HepG2 (cell line): ENCODE measurements at regions not wholly inside any gene's neighbourhood (a gene's known extent, or its start where the extent isn't known, plus 50 kb on each side); places are given as distances from the start of the nearest gene placed in this dataset.

Source experiments
- ATAC-seq: fragments of 200-7000 bp; cut with Tn5 transposase; 3 replicates; pipeline ENCODE4 v1.9.1; 2020; ENCODE audit warnings: mild to moderate bottlenecking, moderate library complexity
- BruUV-seq: library from RNA; stranded (reverse); fragments of 400-500 nt; replicated peaks from 2 replicates; lab custom pipeline; 2021; lab: Mats Ljungman, UMichigan
- CTCF ChIA-PET: fragments of 300-600 bp; formaldehyde crosslinking; extraction: SDS; loops from one replicate; lab custom pipeline; 2021; ENCODE audit warnings: low total read pairs, inconsistent platforms, low intra/inter-chr PET ratio; lab: Yijun Ruan, JAX
- POLR2A ChIA-PET: fragments of 350-600 bp; sonication (Branson Sonifier 250); formaldehyde crosslinking; loops from one replicate; lab custom pipeline; 2020; ENCODE audit warnings: antibody characterized with exemption, inconsistent platforms; lab: Yijun Ruan, JAX
- DNase-seq: peaks from one replicate; pipeline ENCODE4 v3.0.0-alpha.2; 2015; ENCODE audit warnings: low spot score
- FAIRE-seq: peaks from 3 replicates; lab custom pipeline; 2011; peaks lifted over from hg19 to GRCh38; lab: Jason Lieb, UNC
- H2AFZ ChIP-seq: one replicate; pipeline ENCODE4 v1.6.1; 2011; ENCODE audit warnings: low read length, inconsistent platforms
- H3K27ac ChIP-seq: fragments of 300-600 bp; 3 replicates; pipeline ENCODE4 v1.8.0; 2011; ENCODE audit warnings: mixed run types, mild to moderate bottlenecking, mixed read lengths, low read length, inconsistent platforms; ENCODE audit not compliant: insufficient read depth; ENCODE audit errors: extremely low read length
- H3K27me3 ChIP-seq, 2 experiments: fragments of 200-600 bp in 1 of 2; 2 replicates in 1 of 2; 3 replicates in 1 of 2; pipeline versions ENCODE4 v1.6.0 to v1.8.0; 2011; ENCODE audit warnings: low read length in 2 of 2, mild to moderate bottlenecking in 2 of 2, moderate library complexity in 2 of 2, inconsistent platforms in 1 of 2; ENCODE audit not compliant: insufficient read depth in 2 of 2, control insufficient read depth in 1 of 2
- H3K36me3 ChIP-seq, 2 experiments: fragments of 200-600 bp in 1 of 2; replicated peaks in 1 of 2; 2 replicates in 1 of 2; 3 replicates in 1 of 2; pipeline versions ENCODE4 v1.5.1 to v1.8.0; 2011; ENCODE audit warnings: low read length in 2 of 2, inconsistent platforms in 1 of 2; ENCODE audit not compliant: insufficient read depth in 2 of 2, control insufficient read depth in 1 of 2
- H3K4me1 ChIP-seq: 2 replicates; pipeline ENCODE4 v1.5.1; 2012; ENCODE audit warnings: low read length, inconsistent platforms; ENCODE audit not compliant: insufficient read depth
- H3K4me2 ChIP-seq: 2 replicates; pipeline ENCODE4 v1.6.0; 2011; ENCODE audit warnings: low read depth, low read length, inconsistent platforms
- H3K4me3 ChIP-seq, 3 experiments: fragments of 200-600 bp in 1 of 3; sonication (generic), shearing (Covaris generic) in 1 of 3; replicated peaks in 1 of 3; 2 replicates each; pipeline ENCODE4 v1.5.1; 2011 to 2016; ENCODE audit warnings: low read length in 3 of 3, inconsistent platforms in 2 of 3, low read depth in 2 of 3, mild to moderate bottlenecking in 2 of 3, control low read depth in 1 of 3, mixed read lengths in 1 of 3; ENCODE audit not compliant: insufficient read depth in 1 of 3
- H3K79me2 ChIP-seq: one replicate; pipeline ENCODE4 v1.6.1; 2011; ENCODE audit warnings: low read length, inconsistent platforms; ENCODE audit not compliant: insufficient read depth
- H3K9ac ChIP-seq: 2 replicates; pipeline ENCODE4 v1.6.0; 2011; ENCODE audit warnings: mild to moderate bottlenecking, low read depth, low read length, inconsistent platforms; ENCODE audit not compliant: insufficient read depth
- H3K9me3 ChIP-seq: 2 replicates; pipeline ENCODE4 v1.5.1; 2012; ENCODE audit warnings: mild to moderate bottlenecking, low read length
- H4K20me1 ChIP-seq: 2 replicates; pipeline ENCODE4 v1.6.0; 2011; ENCODE audit warnings: inconsistent platforms, mild to moderate bottlenecking, low read length, moderate library complexity; ENCODE audit not compliant: insufficient read depth
- IKZF1 ChIP-seq: fragments of 450-650 bp; IDR thresholded peaks from 2 replicates; pipeline ENCODE4 v1.7.1; 2016
- SAFB2 ChIP-seq: sonication (generic); formaldehyde crosslinking; IDR thresholded peaks from 2 replicates; pipeline ENCODE4 v1.5.1; 2020; ENCODE audit warnings: missing genetic modification reagents, low read depth, mild to moderate bottlenecking, borderline replicate concordance
- SNRNP70 ChIP-seq: fragments of 200-400 bp; formaldehyde crosslinking; IDR thresholded peaks from 2 replicates; pipeline ENCODE4 v1.6.1; 2017; ENCODE audit warnings: mild to moderate bottlenecking, low read depth, low read length, moderate library complexity
- ZFP36 ChIP-seq: fragments of 150-350 bp; IDR thresholded peaks from 2 replicates; pipeline ENCODE4 v1.6.1; 2018; ENCODE audit warnings: borderline replicate concordance, low read length, low read depth; ENCODE audit not compliant: partially characterized antibody
- ZNF24 ChIP-seq: fragments of 450-650 bp; IDR thresholded peaks from 2 replicates; pipeline ENCODE4 v1.6.1; 2017; ENCODE audit warnings: antibody characterized with exemption, mild to moderate bottlenecking
- WGBS: methylation state at CpG from one replicate; pipeline ENCODE4 v1.1.6; 2017; ENCODE audit warnings: low lambda C conversion rate; 5-methylcytosine and 5-hydroxymethylcytosine counted together
- in situ Hi-C: cut with HindIII; loops from 2 replicates; pipeline ENCODE4 v1.10.0; 2017; ENCODE audit warnings: low pct_unique_long_range_greater_than_20kb; ENCODE audit not compliant: extremely low pct_ligation_motif_present
- intact Hi-C: fragments of 100-400 bp; cut with micrococcal nuclease; formaldehyde crosslinking; loops from one replicate; pipeline ENCODE4 v1.10.0; 2022; ENCODE audit not compliant: unreplicated experiment
- TF ChIP-seq, protein P1 (sequence below): sonication (generic); formaldehyde crosslinking; IDR thresholded peaks from 2 replicates; pipeline ENCODE4 v1.4.0; 2020; ENCODE audit warnings: missing genetic modification reagents, borderline replicate concordance
- TF ChIP-seq, protein P2 (sequence below), 2 experiments: sonication (generic) in 1 of 2; formaldehyde crosslinking in 1 of 2; IDR thresholded peaks; 2 replicates each; pipeline versions ENCODE4 v1.5.1 to v1.6.1; 2011 to 2020; ENCODE audit warnings: borderline replicate concordance in 1 of 2, low read depth in 1 of 2, low read length in 1 of 2, mild to moderate bottlenecking in 1 of 2, missing genetic modification reagents in 1 of 2, moderate library complexity in 1 of 2
- TF ChIP-seq, protein P3 (sequence below): sonication (generic); formaldehyde crosslinking; IDR thresholded peaks from 2 replicates; pipeline ENCODE4 v1.4.0; 2020; ENCODE audit warnings: mild to moderate bottlenecking, missing genetic modification reagents

GRCh38 chr1:209109001-209109785, 474.3 kb upstream of the CAMK1G start:
- no peaks in the 10 kb centered on the region for H3K36me3 ChIP-seq
- in situ Hi-C loops = loop anchor here (25.0 kb wide), 1 partner anchor 603 kb away; the partner anchor contains the start of gene HSD11B1
- BruUV-seq = no TSS peak
- no peak overlapping the region for H3K4me3 ChIP-seq
- no peak for FAIRE-seq
- TF ChIP-seq ZFP36 (no peak), ZNF24 (no peak), SAFB2 (no peak), SNRNP70 (no peak), IKZF1 (no peak)
- TF ChIP-seq, protein P1, sequence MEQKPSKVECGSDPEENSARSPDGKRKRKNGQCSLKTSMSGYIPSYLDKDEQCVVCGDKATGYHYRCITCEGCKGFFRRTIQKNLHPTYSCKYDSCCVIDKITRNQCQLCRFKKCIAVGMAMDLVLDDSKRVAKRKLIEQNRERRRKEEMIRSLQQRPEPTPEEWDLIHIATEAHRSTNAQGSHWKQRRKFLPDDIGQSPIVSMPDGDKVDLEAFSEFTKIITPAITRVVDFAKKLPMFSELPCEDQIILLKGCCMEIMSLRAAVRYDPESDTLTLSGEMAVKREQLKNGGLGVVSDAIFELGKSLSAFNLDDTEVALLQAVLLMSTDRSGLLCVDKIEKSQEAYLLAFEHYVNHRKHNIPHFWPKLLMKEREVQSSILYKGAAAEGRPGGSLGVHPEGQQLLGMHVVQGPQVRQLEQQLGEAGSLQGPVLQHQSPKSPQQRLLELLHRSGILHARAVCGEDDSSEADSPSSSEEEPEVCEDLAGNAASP (CRISPR knock-in tag) = no peak
- TF ChIP-seq, protein P2, sequence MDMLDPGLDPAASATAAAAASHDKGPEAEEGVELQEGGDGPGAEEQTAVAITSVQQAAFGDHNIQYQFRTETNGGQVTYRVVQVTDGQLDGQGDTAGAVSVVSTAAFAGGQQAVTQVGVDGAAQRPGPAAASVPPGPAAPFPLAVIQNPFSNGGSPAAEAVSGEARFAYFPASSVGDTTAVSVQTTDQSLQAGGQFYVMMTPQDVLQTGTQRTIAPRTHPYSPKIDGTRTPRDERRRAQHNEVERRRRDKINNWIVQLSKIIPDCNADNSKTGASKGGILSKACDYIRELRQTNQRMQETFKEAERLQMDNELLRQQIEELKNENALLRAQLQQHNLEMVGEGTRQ (IDR thresholded peaks at IDR 0.05; ENCODE audit: low read depth, low read length) = no peak
- TF ChIP-seq, protein P2 (CRISPR knock-in tag; IDR thresholded peaks at IDR 0.05; ENCODE audit: borderline replicate concordance) = no peak
- TF ChIP-seq, protein P3, sequence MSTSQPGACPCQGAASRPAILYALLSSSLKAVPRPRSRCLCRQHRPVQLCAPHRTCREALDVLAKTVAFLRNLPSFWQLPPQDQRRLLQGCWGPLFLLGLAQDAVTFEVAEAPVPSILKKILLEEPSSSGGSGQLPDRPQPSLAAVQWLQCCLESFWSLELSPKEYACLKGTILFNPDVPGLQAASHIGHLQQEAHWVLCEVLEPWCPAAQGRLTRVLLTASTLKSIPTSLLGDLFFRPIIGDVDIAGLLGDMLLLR = no peak
- TF ChIP-seq, all 625 proteins: peak for 0
- 0% methylated on average over 2 of the region's 2 CpGs for WGBS
- intact Hi-C loops = no loop called here
- Histone ChIP-seq H4K20me1 (no peaks in the 10 kb centered on the region), H3K9ac (no peak overlapping the region), H3K79me2 (no peaks in the 10 kb centered on the region), H3K4me1 (no peaks in the 10 kb centered on the region), H2AFZ (no peak overlapping the region), H3K4me2 (no peak overlapping the region), H3K9me3 (peaks cover 16% of the 10 kb centered on the region), H3K27ac (no peak overlapping the region), H3K27me3 (no peaks in the 10 kb centered on the region; a peak in 1 of 5 replicates)
- POLR2A ChIA-PET = no interaction called here
- ATAC-seq (no peak), DNase-seq (no peak)
- CTCF ChIA-PET = no interaction called here
